ENCODE measurements at regions not wholly inside any gene's neighbourhood (a gene's known extent, or its start where the extent isn't known, plus 50 kb on each side); places are given as distances from the start of the nearest gene placed in this dataset.

GRCh38 chr17:33560165-33560564 is 267.1 kb upstream of the ASIC2 start:
- TF ChIP-seq CTCF (conservative IDR thresholded peaks at IDR 0.05; ENCODE audit: low read depth, low read length) = no peak
- no peak for TF ChIP-seq EZH2 (IDR thresholded peaks at IDR 0.05; ENCODE audit: borderline replicate concordance, low read depth, low read length, poor library complexity, severe bottlenecking)
